ENCODE measurements at regions not wholly inside any gene's neighbourhood (a gene's known extent, or its start where the extent isn't known, plus 50 kb on each side); places are given as distances from the start of the nearest gene placed in this dataset.
"Not testable (repeated sequence)": the region's sequence is repeated elsewhere in the genome, so short reads cannot be mapped to it uniquely, and the experiment has no call there.

- no peak for DNase-seq
- Histone ChIP-seq H3K4me1 (ENCODE audit: insufficient read depth) (no peaks in the 10 kb centered on the region), H3K9me3 (no peaks in the 10 kb centered on the region), H3K4me3 (no peak overlapping the region), H3K27ac (no peak overlapping the region), H3K27me3 (no peaks in the 10 kb centered on the region), H3K36me3 (no peaks in the 10 kb centered on the region)
- WGBS, 3 donors: 64 to 70% (median 66%) methylated on average over 14 of the region's 14 CpGs
- intact Hi-C loops (cut with DNase I): no loop called here
- TF ChIP-seq POLR2A (IDR thresholded peaks at IDR 0.05): no peak
Measured at GRCh38 chr16:59527206-59527997, 793.3 kb upstream of the GOT2 start.

GRCh38 chr16:59522826-59523225, 788.7 kb upstream of the GOT2 start:
- Histone ChIP-seq H3K27ac (no peak overlapping the region), H3K27me3 (no peaks in the 10 kb centered on the region), H3K9me3 (no peaks in the 10 kb centered on the region), H3K4me3 (no peak overlapping the region), H3K36me3 (no peaks in the 10 kb centered on the region), H3K4me1 (ENCODE audit: insufficient read depth) (no peaks in the 10 kb centered on the region)
- 75 to 95% (median 77%) methylated on average over 3 of the region's 3 CpGs for WGBS, 3 donors
- DNase-seq: no peak
- intact Hi-C loops (cut with DNase I): no loop called here
- TF ChIP-seq EP300 (IDR thresholded peaks at IDR 0.05) (no peak), CTCF (IDR thresholded peaks at IDR 0.05) (no peak), POLR2A (IDR thresholded peaks at IDR 0.05) (no peak)

- H3K27ac ChIP-seq; H3K36me3 ChIP-seq; H3K9me3 ChIP-seq; H3K4me3 ChIP-seq; intact Hi-C loops (cut with DNase I); H3K4me1 ChIP-seq (ENCODE audit: insufficient read depth); H3K27me3 ChIP-seq; DNase-seq: not testable (repeated sequence)
- 47 to 56% (median 55%) methylated on average over 5 of the region's 5 CpGs for WGBS, 3 donors
Measured at GRCh38 chr16:59518721-59519120, 784.6 kb upstream of the GOT2 start.

GRCh38 chr16:59514651-59515050, 780.5 kb upstream of the GOT2 start:
- TF ChIP-seq CTCF (IDR thresholded peaks at IDR 0.05): no peak
- Histone ChIP-seq H3K27me3 (no peaks in the 10 kb centered on the region), H3K4me1 (ENCODE audit: insufficient read depth) (no peaks in the 10 kb centered on the region), H3K36me3 (no peaks in the 10 kb centered on the region), H3K4me3 (no peak overlapping the region), H3K9me3 (no peaks in the 10 kb centered on the region), H3K27ac (no peak overlapping the region)
- WGBS, 3 donors: 56 to 67% (median 61%) methylated on average over 4 of the region's 4 CpGs
- intact Hi-C loops (cut with DNase I): no loop called here
- no peak for DNase-seq

GRCh38 chr16:59510008-59510424, 775.9 kb upstream of the GOT2 start:
- intact Hi-C loops (cut with DNase I): no loop called here
- no peak for DNase-seq
- no peak for TF ChIP-seq POLR2A (IDR thresholded peaks at IDR 0.05)
- TF ChIP-seq CTCF (IDR thresholded peaks at IDR 0.05): no peak
- TF ChIP-seq EP300 (IDR thresholded peaks at IDR 0.05): no peak
- whole genome bisulfite sequencing, 3 donors: 66 to 84% (median 79%) methylated on average over 3 of the region's 3 CpGs
- Histone ChIP-seq H3K9me3 (no peaks in the 10 kb centered on the region), H3K27ac (no peak overlapping the region), H3K27me3 (no peaks in the 10 kb centered on the region), H3K4me3 (no peak overlapping the region), H3K36me3 (no peaks in the 10 kb centered on the region), H3K4me1 (ENCODE audit: insufficient read depth) (no peaks in the 10 kb centered on the region)

Measured in ovary (tissue), 7 donors.